K562 (cell line): ENCODE measurements at regions not wholly inside any gene's neighbourhood (a gene's known extent, or its start where the extent isn't known, plus 50 kb on each side); places are given as distances from the start of the nearest gene placed in this dataset.

Source experiments
- ATAC-seq: fragments of 200-7000 bp; cut with Tn5 transposase; 3 replicates; pipeline ENCODE4 v1.9.1; 2020; ENCODE audit warnings: moderate library complexity
- BruUV-seq: library from RNA; stranded (reverse); fragments of 400-500 nt; replicated peaks from 2 replicates; lab custom pipeline; 2021; lab: Mats Ljungman, UMichigan
- CTCF ChIA-PET: fragments of 300-600 bp; formaldehyde crosslinking; extraction: SDS; loops from one replicate; lab custom pipeline; 2021; ENCODE audit warnings: low intra/inter-chr PET ratio; lab: Yijun Ruan, JAX
- POLR2A ChIA-PET: fragments of 300-600, 350-650 bp; sonication (Branson Sonifier 250); formaldehyde crosslinking; extraction: SDS; loops from one replicate; lab custom pipeline; 2021; ENCODE audit warnings: antibody characterized with exemption, inconsistent platforms; lab: Yijun Ruan, JAX
- DNase-seq, 4 experiments: peaks; one replicate each; pipeline versions ENCODE4 v3.0.0 to v3.0.0-alpha.2; 2011 to 2018; ENCODE audit warnings: low spot score in 3 of 4, mixed read lengths in 3 of 4; ENCODE audit errors: extremely low read depth in 1 of 4
- FAIRE-seq: peaks from 2 replicates; lab custom pipeline; 2011; peaks lifted over from hg19 to GRCh38; lab: Jason Lieb, UNC
- H2AFZ ChIP-seq: 2 replicates; pipeline ENCODE4 v1.6.0; 2011; ENCODE audit warnings: low read depth, low read length, control low read depth, inconsistent platforms
- H3K27ac ChIP-seq: fragments of 200-600 bp; 3 replicates; pipeline ENCODE4 v1.8.0; 2011; ENCODE audit warnings: low read depth, mild to moderate bottlenecking, control low read depth, inconsistent platforms, low read length, moderate library complexity, mixed read lengths; ENCODE audit errors: extremely low read depth
- H3K27me3 ChIP-seq, 2 experiments: fragments of 300-600 bp in 1 of 2; 2 replicates in 1 of 2; 3 replicates in 1 of 2; pipeline versions ENCODE4 v1.6.0 to v1.8.0; 2011; ENCODE audit warnings: inconsistent platforms in 2 of 2, low read length in 2 of 2, mild to moderate bottlenecking in 1 of 2, mixed read lengths in 1 of 2, moderate library complexity in 1 of 2; ENCODE audit not compliant: control insufficient read depth in 2 of 2, insufficient read depth in 2 of 2
- H3K36me3 ChIP-seq: fragments of 300-600 bp; 3 replicates; pipeline ENCODE4 v1.8.0; 2011; ENCODE audit warnings: mild to moderate bottlenecking, low read length, inconsistent platforms; ENCODE audit not compliant: control insufficient read depth, insufficient read depth
- H3K4me1 ChIP-seq, 2 experiments: fragments of 200-600 bp in 1 of 2; replicated peaks in 1 of 2; 2 replicates in 1 of 2; 3 replicates in 1 of 2; pipeline versions ENCODE4 v1.5.1 to v1.8.0; 2011; ENCODE audit warnings: inconsistent platforms in 2 of 2, low read length in 2 of 2, mild to moderate bottlenecking in 1 of 2, mixed read lengths in 1 of 2, moderate library complexity in 1 of 2; ENCODE audit not compliant: control insufficient read depth in 2 of 2, insufficient read depth in 2 of 2
- H3K4me2 ChIP-seq: 2 replicates; pipeline ENCODE4 v1.6.1; 2011; ENCODE audit warnings: low read length, control low read depth, inconsistent platforms, mixed read lengths; ENCODE audit not compliant: insufficient read depth
- H3K4me3 ChIP-seq: fragments of 200-600 bp; sonication (generic), shearing (Covaris generic); 2 replicates; pipeline ENCODE4 v1.5.1; 2016; ENCODE audit warnings: control low read depth, inconsistent platforms
- H3K79me2 ChIP-seq: fragments of 200-600 bp; 3 replicates; pipeline ENCODE4 v1.8.0; 2011; ENCODE audit warnings: low read length, inconsistent platforms; ENCODE audit not compliant: control insufficient read depth, insufficient read depth
- H3K9ac ChIP-seq, 2 experiments: 2 replicates each; pipeline versions ENCODE4 v1.6.0 to v1.6.1; 2011; ENCODE audit warnings: low read depth in 2 of 2, low read length in 2 of 2, control low read depth in 1 of 2, inconsistent platforms in 1 of 2, mild to moderate bottlenecking in 1 of 2, mixed read lengths in 1 of 2; ENCODE audit not compliant: insufficient read depth in 1 of 2
- H3K9me1 ChIP-seq: one replicate; pipeline ENCODE4 v1.6.0; 2011; ENCODE audit warnings: inconsistent platforms, mild to moderate bottlenecking, low read length, moderate library complexity; ENCODE audit not compliant: control insufficient read depth, insufficient read depth
- H3K9me3 ChIP-seq: replicated peaks from 2 replicates; pipeline ENCODE4 v1.5.1; 2011; ENCODE audit warnings: low read depth, low read length, inconsistent platforms; ENCODE audit not compliant: control insufficient read depth, insufficient read depth
- H4K20me1 ChIP-seq: replicated peaks from 2 replicates; pipeline ENCODE4 v1.6.1; 2011; ENCODE audit warnings: low read length, inconsistent platforms, mixed read lengths; ENCODE audit not compliant: control insufficient read depth, insufficient read depth
- IFI16 ChIP-seq: fragments of 250-450 bp; sonication (Bioruptor Pico); IDR thresholded peaks from 2 replicates; pipeline ENCODE4 v2.1.2; 2022; ENCODE audit warnings: mild to moderate bottlenecking, inconsistent platforms
- KHSRP ChIP-seq: fragments of 450-650 bp; IDR thresholded peaks from 2 replicates; pipeline ENCODE4 v1.6.1; 2017
- PHTF2 ChIP-seq: fragments of 250-450 bp; sonication (Bioruptor Pico); IDR thresholded peaks from 2 replicates; pipeline ENCODE4 v1.5.0; 2021; ENCODE audit warnings: mild to moderate bottlenecking
- SNIP1 ChIP-seq: fragments of 450-650 bp; IDR thresholded peaks from 2 replicates; pipeline ENCODE4 v1.7.1; 2017; ENCODE audit warnings: low read depth, mild to moderate bottlenecking
- TCF3 ChIP-seq: sonication (generic); formaldehyde crosslinking; IDR thresholded peaks from 2 replicates; pipeline ENCODE4 v1.4.0; 2020; ENCODE audit warnings: mild to moderate bottlenecking, missing genetic modification reagents
- TCF7 ChIP-seq: sonication (generic); IDR thresholded peaks from 2 replicates; pipeline ENCODE4 v1.6.1; 2016; ENCODE audit warnings: antibody characterized with exemption, borderline replicate concordance
- ZKSCAN8 ChIP-seq: fragments of 200-800 bp; sonication (Bioruptor generic); IDR thresholded peaks from 2 replicates; pipeline ENCODE4 v1.6.1; 2016; ENCODE audit warnings: missing genetic modification characterization, missing compliant biosample characterization
- ZNF445 ChIP-seq: fragments of 250-450 bp; sonication (Bioruptor Pico); IDR thresholded peaks from 2 replicates; pipeline ENCODE4 v1.4.0; 2020; ENCODE audit warnings: low read depth, mild to moderate bottlenecking, moderate library complexity
- WGBS: fragments of 100-300 bp; shearing (Covaris generic); methylation state at CpG from one replicate; pipeline ENCODE4 v1.1.6; 2016; ENCODE audit warnings: low coverage, mixed read lengths; ENCODE audit not compliant: insufficient coverage; ENCODE audit errors: missing lambda C conversion rate; 5-methylcytosine and 5-hydroxymethylcytosine counted together
- in situ Hi-C: fragments of 300-500 bp; cut with MboI; formaldehyde crosslinking; loops from 4 replicates; pipeline ENCODE4 v1.15.0; 2018; ENCODE audit warnings: inconsistent platforms, mixed read lengths
- intact Hi-C: fragments of 100-400 bp; cut with micrococcal nuclease; formaldehyde crosslinking; loops from 2 replicates; pipeline ENCODE4 v1.14.2; 2022
- TF ChIP-seq, protein P1 (sequence below): sonication (generic); IDR thresholded peaks from 2 replicates; pipeline ENCODE4 v1.6.1; 2016

DNA sequence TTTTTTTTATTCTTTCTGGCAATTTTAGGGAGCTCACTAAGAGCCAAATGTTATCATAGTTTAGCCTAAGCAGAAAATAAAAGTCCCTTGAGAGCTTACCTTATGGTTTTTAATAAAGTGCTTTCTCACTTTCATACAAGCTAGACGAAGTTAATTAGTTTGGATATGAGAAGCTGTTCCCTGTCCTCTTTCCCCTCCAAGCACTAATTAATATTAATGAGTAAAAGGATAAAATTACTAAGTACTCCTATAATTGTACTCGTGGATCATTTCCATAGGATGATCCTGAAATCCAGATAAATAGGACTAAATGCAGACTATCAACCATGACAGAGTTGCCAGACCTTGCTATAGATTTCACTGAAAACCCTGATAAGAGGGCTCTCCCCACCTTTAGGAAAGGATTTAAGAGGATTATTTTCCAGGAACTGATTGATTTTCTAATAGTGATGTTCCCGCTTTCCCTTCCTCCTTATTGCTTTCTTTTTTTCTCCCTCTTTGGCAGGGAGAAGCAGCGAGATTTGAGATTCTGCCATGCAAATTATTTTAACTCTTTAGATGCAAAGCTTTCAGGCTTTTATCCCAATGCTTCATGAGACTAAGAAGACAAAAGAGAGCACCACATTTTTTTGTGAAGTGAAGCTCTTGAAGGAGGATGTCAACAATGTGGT lies 58.3 kb upstream of the HECW1 start (continued):
- TF ChIP-seq ZKSCAN8 (CRISPR knock-in tag) (no peak), TCF7 (no peak), TCF3 (CRISPR knock-in tag) (no peak), ZNF445 (CRISPR knock-in tag) (no peak), SNIP1 (no peak), PHTF2 (no peak)

DNA sequence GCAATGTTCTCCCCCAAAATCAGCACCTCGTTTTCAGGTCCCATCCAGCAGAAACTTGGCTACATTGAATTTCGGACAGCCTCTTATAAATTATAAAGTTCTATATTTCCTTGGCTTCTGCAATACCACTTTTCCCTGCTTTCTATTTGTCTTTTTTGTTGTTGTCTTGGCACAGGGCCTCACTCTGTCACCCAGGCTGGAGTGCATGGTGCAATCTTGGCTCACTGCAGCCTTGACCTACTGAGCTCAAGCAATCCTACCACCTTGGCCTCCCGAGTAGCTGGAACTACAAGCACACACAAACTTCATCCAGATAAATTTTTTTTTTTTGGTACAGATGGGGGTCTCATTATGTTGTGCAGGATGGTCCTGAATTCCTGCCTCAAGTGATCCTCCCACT lies 55.3 kb upstream of the HECW1 start:
- no peak for DNase-seq
- POLR2A ChIA-PET: no interaction called here
- Histone ChIP-seq H2AFZ (no peak overlapping the region), H3K27me3 (no peaks in the 10 kb centered on the region), H3K79me2 (peaks cover 10% of the 10 kb centered on the region; the same call in 2 of the 3 replicates), H3K4me3 (no peak overlapping the region), H3K4me1 (peaks cover 7 to 10% of the 10 kb centered on the region in 2 experiments; a peak in 4 of 5 replicates), H3K9me1 (no peaks in the 10 kb centered on the region), H4K20me1 (no peaks in the 10 kb centered on the region), H3K27ac (no peak overlapping the region), H3K36me3 (no peaks in the 10 kb centered on the region), H3K9ac (no peak overlapping the region), H3K4me2 (no peak overlapping the region), H3K9me3 (no peaks in the 10 kb centered on the region; the same call in 1 of the 2 replicates)
- in situ Hi-C loops (no loop called here), intact Hi-C loops (loop anchor here (5.0 kb wide), 1 partner anchor 115 kb away; no protein-coding TSS in a partner anchor)
- ATAC-seq: no peak
- no TSS peak for BruUV-seq
- CTCF ChIA-PET: no interaction called here
- TF ChIP-seq, protein P1, sequence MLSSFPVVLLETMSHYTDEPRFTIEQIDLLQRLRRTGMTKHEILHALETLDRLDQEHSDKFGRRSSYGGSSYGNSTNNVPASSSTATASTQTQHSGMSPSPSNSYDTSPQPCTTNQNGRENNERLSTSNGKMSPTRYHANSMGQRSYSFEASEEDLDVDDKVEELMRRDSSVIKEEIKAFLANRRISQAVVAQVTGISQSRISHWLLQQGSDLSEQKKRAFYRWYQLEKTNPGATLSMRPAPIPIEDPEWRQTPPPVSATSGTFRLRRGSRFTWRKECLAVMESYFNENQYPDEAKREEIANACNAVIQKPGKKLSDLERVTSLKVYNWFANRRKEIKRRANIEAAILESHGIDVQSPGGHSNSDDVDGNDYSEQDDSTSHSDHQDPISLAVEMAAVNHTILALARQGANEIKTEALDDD: no peak
- TF ChIP-seq IFI16 (no peak), KHSRP (no peak)
- no peak for FAIRE-seq
- 84% methylated on average over 3 of the region's 3 CpGs for WGBS
